K562 (cell line): ENCODE measurements at regions not wholly inside any gene's neighbourhood (a gene's known extent, or its start where the extent isn't known, plus 50 kb on each side); places are given as distances from the start of the nearest gene placed in this dataset.

Source experiments
- MAZ ChIP-seq, 2 experiments: fragments of 450-650 bp in 1 of 2; sonication (generic) in 1 of 2; formaldehyde crosslinking; IDR thresholded peaks in 1 of 2; conservative IDR thresholded peaks in 1 of 2; 2 replicates each; pipeline versions ENCODE4 v1.4.0 to v1.5.0; 2020; ENCODE audit warnings: mild to moderate bottlenecking in 1 of 2, missing genetic modification reagents in 1 of 2
- TF ChIP-seq, protein P1 (sequence below): fragments of 450-650 bp; IDR thresholded peaks from 2 replicates; pipeline ENCODE4 v1.6.1; 2016; ENCODE audit warnings: low read depth
- TF ChIP-seq, protein P2 (sequence below): fragments of 450-650 bp; formaldehyde crosslinking; IDR thresholded peaks from 2 replicates; pipeline ENCODE4 v1.4.0; 2020; ENCODE audit warnings: mild to moderate bottlenecking, moderate library complexity
- TF ChIP-seq, protein P3 (sequence below), 2 experiments: fragments of 450-650 bp; formaldehyde crosslinking in 1 of 2; IDR thresholded peaks; 2 replicates each; pipeline versions ENCODE4 v1.4.0 to v1.6.1; 2014 to 2020; ENCODE audit warnings: mild to moderate bottlenecking in 2 of 2, borderline replicate concordance in 1 of 2, low read depth in 1 of 2

DNA sequence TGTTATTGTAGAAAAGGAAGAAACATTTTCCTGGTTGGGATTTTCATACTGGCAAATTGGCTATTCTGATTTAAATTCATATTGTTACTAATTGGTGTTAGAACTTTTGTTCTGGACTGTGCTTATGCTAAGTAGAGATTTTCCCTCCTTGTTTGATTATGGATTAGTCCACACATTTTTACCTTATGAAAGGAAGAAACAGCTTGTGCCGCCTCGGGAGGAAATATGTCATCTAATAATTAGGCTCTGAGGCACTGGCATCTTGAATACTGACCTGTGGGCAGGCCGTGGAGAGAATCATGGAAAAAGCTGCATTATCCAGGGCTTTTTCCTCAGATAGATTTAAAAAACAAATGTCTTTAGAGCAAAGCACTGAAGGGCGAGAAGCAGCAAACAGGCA lies 344.3 kb upstream of the TBL1XR1 start (continued):
- TF ChIP-seq, protein P1, sequence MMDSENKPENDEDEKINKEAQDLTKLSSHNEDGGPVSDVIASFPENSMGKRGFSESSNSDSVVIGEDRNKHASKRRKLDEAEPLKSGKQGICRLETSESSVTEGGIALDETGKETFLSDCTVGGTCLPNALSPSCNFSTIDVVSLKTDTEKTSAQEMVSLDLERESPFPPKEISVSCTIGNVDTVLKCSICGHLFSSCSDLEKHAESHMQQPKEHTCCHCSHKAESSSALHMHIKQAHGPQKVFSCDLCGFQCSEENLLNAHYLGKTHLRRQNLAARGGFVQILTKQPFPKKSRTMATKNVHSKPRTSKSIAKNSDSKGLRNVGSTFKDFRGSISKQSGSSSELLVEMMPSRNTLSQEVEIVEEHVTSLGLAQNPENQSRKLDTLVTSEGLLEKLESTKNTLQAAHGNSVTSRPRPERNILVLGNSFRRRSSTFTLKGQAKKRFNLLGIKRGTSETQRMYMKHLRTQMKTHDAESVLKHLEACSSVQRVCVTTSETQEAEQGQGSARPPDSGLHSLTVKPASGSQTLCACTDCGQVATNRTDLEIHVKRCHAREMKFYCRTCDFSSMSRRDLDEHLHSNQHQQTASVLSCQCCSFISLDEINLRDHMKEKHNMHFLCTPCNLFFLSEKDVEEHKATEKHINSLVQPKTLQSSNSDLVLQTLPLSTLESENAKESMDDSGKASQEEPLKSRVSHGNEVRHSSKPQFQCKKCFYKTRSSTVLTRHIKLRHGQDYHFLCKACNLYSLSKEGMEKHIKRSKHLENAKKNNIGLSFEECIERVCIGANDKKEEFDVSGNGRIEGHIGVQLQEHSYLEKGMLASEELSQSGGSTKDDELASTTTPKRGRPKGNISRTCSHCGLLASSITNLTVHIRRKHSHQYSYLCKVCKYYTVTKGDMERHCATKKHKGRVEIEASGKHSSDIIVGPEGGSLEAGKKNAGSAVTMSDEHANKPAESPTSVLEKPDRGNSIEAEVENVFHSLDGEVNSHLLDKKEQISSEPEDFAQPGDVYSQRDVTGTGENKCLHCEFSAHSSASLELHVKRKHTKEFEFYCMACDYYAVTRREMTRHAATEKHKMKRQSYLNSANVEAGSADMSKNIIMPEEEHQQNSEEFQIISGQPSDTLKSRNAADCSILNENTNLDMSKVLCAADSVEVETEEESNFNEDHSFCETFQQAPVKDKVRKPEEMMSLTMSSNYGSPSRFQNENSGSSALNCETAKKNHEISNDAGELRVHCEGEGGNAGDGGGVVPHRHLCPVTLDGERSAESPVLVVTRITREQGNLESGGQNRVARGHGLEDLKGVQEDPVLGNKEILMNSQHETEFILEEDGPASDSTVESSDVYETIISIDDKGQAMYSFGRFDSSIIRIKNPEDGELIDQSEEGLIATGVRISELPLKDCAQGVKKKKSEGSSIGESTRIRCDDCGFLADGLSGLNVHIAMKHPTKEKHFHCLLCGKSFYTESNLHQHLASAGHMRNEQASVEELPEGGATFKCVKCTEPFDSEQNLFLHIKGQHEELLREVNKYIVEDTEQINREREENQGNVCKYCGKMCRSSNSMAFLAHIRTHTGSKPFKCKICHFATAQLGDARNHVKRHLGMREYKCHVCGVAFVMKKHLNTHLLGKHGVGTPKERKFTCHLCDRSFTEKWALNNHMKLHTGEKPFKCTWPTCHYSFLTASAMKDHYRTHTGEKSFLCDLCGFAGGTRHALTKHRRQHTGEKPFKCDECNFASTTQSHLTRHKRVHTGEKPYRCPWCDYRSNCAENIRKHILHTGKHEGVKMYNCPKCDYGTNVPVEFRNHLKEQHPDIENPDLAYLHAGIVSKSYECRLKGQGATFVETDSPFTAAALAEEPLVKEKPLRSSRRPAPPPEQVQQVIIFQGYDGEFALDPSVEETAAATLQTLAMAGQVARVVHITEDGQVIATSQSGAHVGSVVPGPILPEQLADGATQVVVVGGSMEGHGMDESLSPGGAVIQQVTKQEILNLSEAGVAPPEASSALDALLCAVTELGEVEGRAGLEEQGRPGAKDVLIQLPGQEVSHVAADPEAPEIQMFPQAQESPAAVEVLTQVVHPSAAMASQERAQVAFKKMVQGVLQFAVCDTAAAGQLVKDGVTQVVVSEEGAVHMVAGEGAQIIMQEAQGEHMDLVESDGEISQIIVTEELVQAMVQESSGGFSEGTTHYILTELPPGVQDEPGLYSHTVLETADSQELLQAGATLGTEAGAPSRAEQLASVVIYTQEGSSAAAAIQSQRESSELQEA, result no peak
- TF ChIP-seq, protein P2, sequence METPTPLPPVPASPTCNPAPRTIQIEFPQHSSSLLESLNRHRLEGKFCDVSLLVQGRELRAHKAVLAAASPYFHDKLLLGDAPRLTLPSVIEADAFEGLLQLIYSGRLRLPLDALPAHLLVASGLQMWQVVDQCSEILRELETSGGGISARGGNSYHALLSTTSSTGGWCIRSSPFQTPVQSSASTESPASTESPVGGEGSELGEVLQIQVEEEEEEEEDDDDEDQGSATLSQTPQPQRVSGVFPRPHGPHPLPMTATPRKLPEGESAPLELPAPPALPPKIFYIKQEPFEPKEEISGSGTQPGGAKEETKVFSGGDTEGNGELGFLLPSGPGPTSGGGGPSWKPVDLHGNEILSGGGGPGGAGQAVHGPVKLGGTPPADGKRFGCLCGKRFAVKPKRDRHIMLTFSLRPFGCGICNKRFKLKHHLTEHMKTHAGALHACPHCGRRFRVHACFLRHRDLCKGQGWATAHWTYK, result no peak
- TF ChIP-seq, protein P3, sequence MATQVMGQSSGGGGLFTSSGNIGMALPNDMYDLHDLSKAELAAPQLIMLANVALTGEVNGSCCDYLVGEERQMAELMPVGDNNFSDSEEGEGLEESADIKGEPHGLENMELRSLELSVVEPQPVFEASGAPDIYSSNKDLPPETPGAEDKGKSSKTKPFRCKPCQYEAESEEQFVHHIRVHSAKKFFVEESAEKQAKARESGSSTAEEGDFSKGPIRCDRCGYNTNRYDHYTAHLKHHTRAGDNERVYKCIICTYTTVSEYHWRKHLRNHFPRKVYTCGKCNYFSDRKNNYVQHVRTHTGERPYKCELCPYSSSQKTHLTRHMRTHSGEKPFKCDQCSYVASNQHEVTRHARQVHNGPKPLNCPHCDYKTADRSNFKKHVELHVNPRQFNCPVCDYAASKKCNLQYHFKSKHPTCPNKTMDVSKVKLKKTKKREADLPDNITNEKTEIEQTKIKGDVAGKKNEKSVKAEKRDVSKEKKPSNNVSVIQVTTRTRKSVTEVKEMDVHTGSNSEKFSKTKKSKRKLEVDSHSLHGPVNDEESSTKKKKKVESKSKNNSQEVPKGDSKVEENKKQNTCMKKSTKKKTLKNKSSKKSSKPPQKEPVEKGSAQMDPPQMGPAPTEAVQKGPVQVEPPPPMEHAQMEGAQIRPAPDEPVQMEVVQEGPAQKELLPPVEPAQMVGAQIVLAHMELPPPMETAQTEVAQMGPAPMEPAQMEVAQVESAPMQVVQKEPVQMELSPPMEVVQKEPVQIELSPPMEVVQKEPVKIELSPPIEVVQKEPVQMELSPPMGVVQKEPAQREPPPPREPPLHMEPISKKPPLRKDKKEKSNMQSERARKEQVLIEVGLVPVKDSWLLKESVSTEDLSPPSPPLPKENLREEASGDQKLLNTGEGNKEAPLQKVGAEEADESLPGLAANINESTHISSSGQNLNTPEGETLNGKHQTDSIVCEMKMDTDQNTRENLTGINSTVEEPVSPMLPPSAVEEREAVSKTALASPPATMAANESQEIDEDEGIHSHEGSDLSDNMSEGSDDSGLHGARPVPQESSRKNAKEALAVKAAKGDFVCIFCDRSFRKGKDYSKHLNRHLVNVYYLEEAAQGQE (IDR thresholded peaks at IDR 0.05; ENCODE audit: borderline replicate concordance), result no peak
- TF ChIP-seq, protein P3 (CRISPR knock-in tag; IDR thresholded peaks at IDR 0.05; ENCODE audit: low read depth), result no peak
- TF ChIP-seq MAZ (CRISPR knock-in tag; conservative IDR thresholded peaks at IDR 0.05 in 1 of 2, IDR thresholded peaks at IDR 0.05 in 1 of 2), result no peak
